Adrenal gland (tissue), 9 donors: ENCODE measurements at regions not wholly inside any gene's neighbourhood (a gene's known extent, or its start where the extent isn't known, plus 50 kb on each side); places are given as distances from the start of the nearest gene placed in this dataset.

Experiments
- DNase-seq, 7 donors: peaks; one replicate each; pipeline ENCODE4 v3.0.0-alpha.2; 2019 to 2020
- H3K27ac ChIP-seq, 5 donors: fragments of 200-600 bp; sonication (generic) in 4 of 5; 1 replicate in 3 of 5; 2 replicates in 2 of 5; pipeline versions ENCODE4 v1.5.1 to v1.8.0; 2016 to 2020; ENCODE audit warnings: mild to moderate bottlenecking in 1 of 5
- H3K27me3 ChIP-seq: fragments of 200-600 bp; 2 replicates; pipeline ENCODE4 v1.8.0; 2021
- H3K36me3 ChIP-seq, 2 donors: fragments of 200-600 bp; replicated peaks in 1 of 2; 1 replicate in 1 of 2; 2 replicates in 1 of 2; pipeline versions ENCODE4 v1.5.1 to v1.8.0; 2018 to 2022
- H3K4me1 ChIP-seq, 2 donors: fragments of 200-600 bp; replicated peaks in 1 of 2; 1 replicate in 1 of 2; 2 replicates in 1 of 2; pipeline versions ENCODE4 v1.5.1 to v1.8.0; 2018 to 2021
- H3K4me3 ChIP-seq, 4 donors: fragments of 200-600 bp; sonication (generic) in 3 of 4; one replicate each; pipeline ENCODE4 v1.5.1; 2016 to 2018
- H3K9me3 ChIP-seq, 3 donors: fragments of 200-600 bp; sonication (generic) in 1 of 3; replicated peaks in 1 of 3; 1 replicate in 2 of 3; 2 replicates in 1 of 3; pipeline versions ENCODE4 v1.5.1 to v1.8.0; 2016 to 2021
- CTCF ChIP-seq, 6 experiments: fragments of 450-650 bp in 4 of 6; fragments of 200-600 bp in 2 of 6; sonication (generic) in 1 of 6; IDR thresholded peaks; 1 replicate in 5 of 6; 2 replicates in 1 of 6; pipeline versions ENCODE4 v1.5.1 to v1.8.0; 2016 to 2021; ENCODE audit warnings: antibody characterized with exemption in 6 of 6, mild to moderate bottlenecking in 2 of 6, moderate library complexity in 1 of 6
- POLR2A ChIP-seq, 2 donors: fragments of 450-650 bp; IDR thresholded peaks; one replicate each; pipeline ENCODE4 v1.6.1; 2017; ENCODE audit warnings: antibody characterized with exemption in 2 of 2, mild to moderate bottlenecking in 2 of 2, moderate library complexity in 1 of 2
- WGBS, 4 donors: extraction: QIAGEN DNeasy Blood & Tissue Kit in 2 of 4; methylation state at CpG; one replicate each; pipeline versions ENCODE4 v1.1.5 to v1.1.7; 2013 to 2017; 5-methylcytosine and 5-hydroxymethylcytosine counted together
- intact Hi-C, 2 donors: fragments of 100-400 bp; cut with DNase I; formaldehyde crosslinking; loops; one replicate each; pipeline versions ENCODE4 v1.14.1 to v1.15.0; 2022 to 2023
- donor health status: healthy with polysubstance abuse.
- donor health status: Bipolar disorder and iron deficiency.
- donor health status: DM: yes; HTN: yes; CAD: no.
- donor health status: DM: no; HTN: no; CAD: no.
- donor health status: DM: no; HTN: no; CAD: no.

GRCh38 chr12:88868050-88868449, 287.8 kb upstream of the KITLG start:
- no peak overlapping the region for H3K4me3 ChIP-seq
- no peaks in the 10 kb centered on the region for H3K36me3 ChIP-seq
- intact Hi-C loops, result no loop called here
- H3K4me1 ChIP-seq, result no peaks in the 10 kb centered on the region
- no peak for DNase-seq
- no peak overlapping the region for H3K27ac ChIP-seq
- H3K27me3 ChIP-seq, result no peaks in the 10 kb centered on the region
- TF ChIP-seq CTCF (IDR thresholded peaks at IDR 0.05) (no peak), POLR2A (IDR thresholded peaks at IDR 0.05) (no peak)
- no peaks in the 10 kb centered on the region for H3K9me3 ChIP-seq

DNA sequence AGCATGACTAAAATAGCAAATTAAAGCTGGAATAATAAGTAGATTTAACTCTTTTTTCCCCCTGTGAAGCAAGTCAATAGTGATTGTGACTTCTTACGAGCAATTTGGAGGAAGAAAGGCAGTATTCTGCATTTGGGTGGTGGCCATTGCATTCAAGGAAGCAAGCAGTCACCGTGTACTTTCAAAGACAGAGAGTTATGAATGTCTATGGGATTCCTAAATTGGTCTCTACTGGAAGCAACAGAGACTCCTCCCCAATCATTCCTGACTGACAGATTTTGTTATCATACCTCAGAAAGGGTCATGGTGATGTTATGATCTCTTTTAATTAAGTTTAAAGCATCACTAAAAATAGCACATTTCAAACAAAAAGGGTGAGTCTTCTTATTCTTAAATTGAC, 287.2 kb upstream of the KITLG start:
- Histone ChIP-seq H3K27ac (no peak overlapping the region), H3K27me3 (no peaks in the 10 kb centered on the region), H3K36me3 (no peaks in the 10 kb centered on the region), H3K4me3 (no peak overlapping the region), H3K9me3 (no peaks in the 10 kb centered on the region), H3K4me1 (no peaks in the 10 kb centered on the region)
- WGBS, 4 donors, result 49 to 81% (median 74%) methylated on average over 2 of the region's 2 CpGs
- intact Hi-C loops, result no loop called here
- TF ChIP-seq CTCF (IDR thresholded peaks at IDR 0.05) (no peak), POLR2A (IDR thresholded peaks at IDR 0.05) (no peak)
- DNase-seq, result no peak

DNA sequence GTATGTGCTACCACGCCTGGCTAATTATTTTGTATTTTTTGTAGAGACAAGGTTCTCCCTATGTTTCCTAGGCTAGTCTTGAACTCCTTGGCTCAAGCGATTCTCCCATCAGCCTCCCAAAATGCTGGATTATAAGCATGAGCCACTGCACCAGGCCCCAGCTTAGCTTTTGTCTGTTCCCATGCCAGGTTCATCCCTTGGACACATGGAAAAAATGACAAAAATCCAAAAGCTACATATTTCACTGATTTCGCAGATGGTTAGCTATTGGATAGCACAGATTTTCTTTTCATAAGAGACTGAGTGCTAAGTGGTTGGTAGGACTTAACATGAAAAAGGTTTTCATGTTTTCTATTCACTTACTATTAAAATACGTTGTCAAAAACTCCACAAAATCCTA, 286.6 kb upstream of the KITLG start:
- Histone ChIP-seq H3K4me1 (no peaks in the 10 kb centered on the region), H3K36me3 (no peaks in the 10 kb centered on the region), H3K4me3 (no peak overlapping the region), H3K27ac (no peak overlapping the region), H3K9me3 (no peaks in the 10 kb centered on the region), H3K27me3 (no peaks in the 10 kb centered on the region)
- intact Hi-C loops, result no loop called here
- 83 to 91% (median 87%) methylated on average over 4 of the region's 4 CpGs for WGBS, 4 donors
- no peak for DNase-seq
- TF ChIP-seq CTCF (IDR thresholded peaks at IDR 0.05), result no peak
- TF ChIP-seq POLR2A (IDR thresholded peaks at IDR 0.05), result no peak

DNA sequence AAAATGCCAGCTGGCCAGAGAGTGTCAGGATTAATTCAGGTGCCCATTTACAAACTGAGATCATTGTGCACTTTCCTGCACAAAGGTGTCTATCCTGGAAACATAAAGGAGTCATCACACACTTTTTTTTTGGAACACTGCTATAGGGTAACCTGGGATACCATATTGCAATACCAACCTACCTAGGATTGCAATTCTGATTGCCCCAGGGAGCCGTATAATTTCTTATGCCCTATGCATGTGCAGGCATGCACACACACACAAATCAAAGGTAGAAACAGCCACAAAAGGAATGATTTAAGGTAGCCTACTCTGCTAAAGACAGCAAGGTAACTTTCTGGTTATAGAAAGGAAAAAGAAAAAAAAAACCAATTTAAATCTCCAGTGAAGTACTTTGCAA, 285.3 kb upstream of the KITLG start:
- no peak overlapping the region for H3K27ac ChIP-seq
- 72 to 92% (median 75%) methylated on average over 1 of the region's 1 CpG for WGBS, 4 donors
- H3K36me3 ChIP-seq, result no peaks in the 10 kb centered on the region
- no peaks in the 10 kb centered on the region for H3K27me3 ChIP-seq
- TF ChIP-seq CTCF (IDR thresholded peaks at IDR 0.05) (no peak), POLR2A (IDR thresholded peaks at IDR 0.05) (no peak)
- no peak for DNase-seq
- H3K4me1 ChIP-seq, result no peaks in the 10 kb centered on the region
- intact Hi-C loops, result no loop called here
- no peak overlapping the region for H3K4me3 ChIP-seq
- no peaks in the 10 kb centered on the region for H3K9me3 ChIP-seq
